Sigmoid colon (tissue), 6 donors: ENCODE measurements at regions not wholly inside any gene's neighbourhood (a gene's known extent, or its start where the extent isn't known, plus 50 kb on each side); places are given as distances from the start of the nearest gene placed in this dataset.

Experiments used
- DNase-seq: peaks from one replicate; pipeline ENCODE4 v3.0.0-alpha.2; 2019
- H3K27ac ChIP-seq, 4 donors: fragments of 200-600 bp; sonication (generic); one replicate each; pipeline ENCODE4 v1.5.1; 2016 to 2019; ENCODE audit warnings: mild to moderate bottlenecking in 1 of 4
- H3K27me3 ChIP-seq, 3 donors: fragments of 200-600 bp; sonication (generic); one replicate each; pipeline ENCODE4 v1.5.1; 2019; ENCODE audit warnings: mild to moderate bottlenecking in 1 of 3
- H3K36me3 ChIP-seq, 4 donors: fragments of 200-600 bp; sonication (generic); one replicate each; pipeline ENCODE4 v1.5.1; 2016 to 2019
- H3K4me1 ChIP-seq, 4 donors: fragments of 200-600 bp; sonication (generic); one replicate each; pipeline ENCODE4 v1.5.1; 2017 to 2019
- H3K4me3 ChIP-seq, 4 donors: fragments of 200-600 bp; sonication (generic); one replicate each; pipeline ENCODE4 v1.5.1; 2017 to 2019; ENCODE audit warnings: mild to moderate bottlenecking in 2 of 4, moderate library complexity in 1 of 4
- H3K9me3 ChIP-seq, 4 donors: fragments of 200-600 bp in 3 of 4; sonication (generic) in 3 of 4; one replicate each; pipeline versions ENCODE4 v1.5.1 to v1.6.1; 2013 to 2019
- EP300 ChIP-seq, 4 donors: sonication (generic); formaldehyde crosslinking; IDR thresholded peaks; one replicate each; pipeline ENCODE4 v1.6.1; 2017; ENCODE audit warnings: antibody characterized with exemption in 4 of 4
- POLR2A ChIP-seq, 2 donors: fragments of 450-650 bp; IDR thresholded peaks; one replicate each; pipeline ENCODE4 v1.6.1; 2016; ENCODE audit warnings: antibody characterized with exemption in 2 of 2, mild to moderate bottlenecking in 2 of 2, moderate library complexity in 2 of 2
- POLR2AphosphoS5 ChIP-seq, 4 donors: sonication (generic); formaldehyde crosslinking; IDR thresholded peaks; one replicate each; pipeline ENCODE4 v1.6.1; 2017; ENCODE audit warnings: antibody characterized with exemption in 4 of 4
- WGBS, 2 donors: extraction: QIAGEN DNeasy Blood & Tissue Kit; methylation state at CpG; one replicate each; pipeline ENCODE4 v1.1.7; 2013; 5-methylcytosine and 5-hydroxymethylcytosine counted together
- intact Hi-C: fragments of 100-400 bp; cut with DNase I; formaldehyde crosslinking; loops from one replicate; pipeline ENCODE4 v1.15.1; 2023
- TF ChIP-seq, protein P1 (sequence below), 4 experiments: fragments of 450-650 bp in 3 of 4; fragments of 200-600 bp in 1 of 4; IDR thresholded peaks; one replicate each; pipeline ENCODE4 v1.5.1; 2016 to 2019; ENCODE audit warnings: antibody characterized with exemption in 4 of 4, mild to moderate bottlenecking in 3 of 4, moderate library complexity in 2 of 4
- donor health status: healthy with polysubstance abuse.
- donor health status: healthy.

DNA sequence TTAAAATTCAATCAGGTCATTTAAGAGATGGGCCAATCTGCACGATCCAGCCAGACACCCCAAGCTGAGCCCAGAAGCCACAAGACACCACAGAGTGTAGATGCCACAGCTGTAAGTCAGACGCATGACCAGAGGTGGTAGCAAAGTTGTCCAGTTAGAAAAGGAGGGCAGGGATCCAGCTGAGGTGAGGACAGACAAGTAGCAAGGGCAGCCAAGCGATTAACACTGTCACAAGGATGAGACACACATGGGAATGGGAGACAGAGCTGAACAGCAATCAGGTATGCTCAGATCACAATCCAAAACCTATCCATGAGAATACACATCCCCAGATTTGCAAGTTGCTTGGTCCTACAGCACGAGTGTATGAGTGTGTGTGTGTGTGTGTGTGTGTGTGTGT, 143.4 kb upstream of the STK17B start:
- Histone ChIP-seq H3K9me3 (no peaks in the 10 kb centered on the region), H3K4me3 (no peak overlapping the region), H3K27ac (no peak overlapping the region), H3K27me3 (no peaks in the 10 kb centered on the region), H3K4me1 (no peaks in the 10 kb centered on the region), H3K36me3 (no peaks in the 10 kb centered on the region)
- no peak for DNase-seq
- WGBS, 2 donors, result 87 to 88% methylated on average over 4 of the region's 4 CpGs
- intact Hi-C loops, result no loop called here
- TF ChIP-seq POLR2A (IDR thresholded peaks at IDR 0.05), result no peak
- no peak for TF ChIP-seq POLR2AphosphoS5 (IDR thresholded peaks at IDR 0.05)
- TF ChIP-seq EP300 (IDR thresholded peaks at IDR 0.05), result no peak
- TF ChIP-seq, protein P1, sequence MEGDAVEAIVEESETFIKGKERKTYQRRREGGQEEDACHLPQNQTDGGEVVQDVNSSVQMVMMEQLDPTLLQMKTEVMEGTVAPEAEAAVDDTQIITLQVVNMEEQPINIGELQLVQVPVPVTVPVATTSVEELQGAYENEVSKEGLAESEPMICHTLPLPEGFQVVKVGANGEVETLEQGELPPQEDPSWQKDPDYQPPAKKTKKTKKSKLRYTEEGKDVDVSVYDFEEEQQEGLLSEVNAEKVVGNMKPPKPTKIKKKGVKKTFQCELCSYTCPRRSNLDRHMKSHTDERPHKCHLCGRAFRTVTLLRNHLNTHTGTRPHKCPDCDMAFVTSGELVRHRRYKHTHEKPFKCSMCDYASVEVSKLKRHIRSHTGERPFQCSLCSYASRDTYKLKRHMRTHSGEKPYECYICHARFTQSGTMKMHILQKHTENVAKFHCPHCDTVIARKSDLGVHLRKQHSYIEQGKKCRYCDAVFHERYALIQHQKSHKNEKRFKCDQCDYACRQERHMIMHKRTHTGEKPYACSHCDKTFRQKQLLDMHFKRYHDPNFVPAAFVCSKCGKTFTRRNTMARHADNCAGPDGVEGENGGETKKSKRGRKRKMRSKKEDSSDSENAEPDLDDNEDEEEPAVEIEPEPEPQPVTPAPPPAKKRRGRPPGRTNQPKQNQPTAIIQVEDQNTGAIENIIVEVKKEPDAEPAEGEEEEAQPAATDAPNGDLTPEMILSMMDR (IDR thresholded peaks at IDR 0.05), result no peak

DNA sequence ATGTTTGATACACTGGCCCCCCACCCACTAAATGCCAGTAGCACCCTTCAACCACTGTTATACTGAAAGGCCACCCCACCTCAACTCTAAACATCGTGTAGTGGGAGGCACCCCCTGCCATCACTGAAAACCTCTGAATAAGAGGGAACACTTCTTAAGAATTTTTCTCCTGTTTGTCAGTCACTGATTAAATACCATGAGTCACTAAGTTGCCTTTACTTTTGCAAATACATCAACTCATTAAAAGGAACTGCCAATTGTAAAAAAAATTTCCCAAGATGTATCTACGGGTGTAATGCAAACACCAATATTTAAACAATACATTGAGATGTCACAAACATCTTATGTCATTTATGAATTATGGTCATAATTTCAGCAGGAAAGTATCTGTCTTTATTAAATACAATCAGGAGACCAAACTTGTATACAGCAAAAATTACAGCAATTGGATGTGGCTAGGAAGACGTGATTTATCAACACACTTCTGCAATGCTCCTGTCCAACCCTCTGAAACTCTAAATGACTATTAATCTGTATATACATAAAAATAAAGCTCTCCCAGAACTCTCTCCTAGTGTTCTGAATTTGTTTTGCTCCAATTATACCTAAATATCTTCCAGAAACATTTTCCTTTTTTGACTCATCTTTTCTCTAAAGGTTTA, 144.1 kb upstream of the STK17B start:
- no peak for TF ChIP-seq EP300 (IDR thresholded peaks at IDR 0.05)
- TF ChIP-seq POLR2AphosphoS5 (IDR thresholded peaks at IDR 0.05), result no peak
- TF ChIP-seq POLR2A (IDR thresholded peaks at IDR 0.05), result no peak
- TF ChIP-seq, protein P1 (IDR thresholded peaks at IDR 0.05), result no peak
- no peaks in the 10 kb centered on the region for H3K9me3 ChIP-seq
- no peak overlapping the region for H3K27ac ChIP-seq
- no peak overlapping the region for H3K4me3 ChIP-seq
- H3K27me3 ChIP-seq, result no peaks in the 10 kb centered on the region
- DNase-seq, result no peak
- no peaks in the 10 kb centered on the region for H3K4me1 ChIP-seq
- H3K36me3 ChIP-seq, result no peaks in the 10 kb centered on the region
- intact Hi-C loops, result no loop called here
- 51 to 81% methylated on average over 3 of the region's 3 CpGs for WGBS, 2 donors

- no peaks in the 10 kb centered on the region for H3K36me3 ChIP-seq
- 84 to 91% methylated on average over 4 of the region's 4 CpGs for WGBS, 2 donors
- H3K4me3 ChIP-seq, result no peak overlapping the region
- H3K4me1 ChIP-seq, result no peaks in the 10 kb centered on the region
- TF ChIP-seq, protein P1 (IDR thresholded peaks at IDR 0.05), result no peak
- TF ChIP-seq POLR2A (IDR thresholded peaks at IDR 0.05) (no peak), POLR2AphosphoS5 (IDR thresholded peaks at IDR 0.05) (no peak), EP300 (IDR thresholded peaks at IDR 0.05) (no peak)
- no peak for DNase-seq
- H3K27me3 ChIP-seq, result no peaks in the 10 kb centered on the region
- intact Hi-C loops, result no loop called here
- H3K27ac ChIP-seq, result no peak overlapping the region
- H3K9me3 ChIP-seq, result no peaks in the 10 kb centered on the region
Measured at GRCh38 chr2:196316050-196316430, 144.7 kb upstream of the STK17B start.

GRCh38 chr2:196318517-196319377, 147.4 kb upstream of the STK17B start:
- Histone ChIP-seq H3K9me3 (no peaks in the 10 kb centered on the region), H3K27me3 (no peaks in the 10 kb centered on the region), H3K4me1 (no peaks in the 10 kb centered on the region), H3K36me3 (no peaks in the 10 kb centered on the region), H3K27ac (no peak overlapping the region), H3K4me3 (no peak overlapping the region)
- TF ChIP-seq, protein P1 (IDR thresholded peaks at IDR 0.05), result no peak
- TF ChIP-seq POLR2A (IDR thresholded peaks at IDR 0.05) (no peak), EP300 (IDR thresholded peaks at IDR 0.05) (no peak), POLR2AphosphoS5 (IDR thresholded peaks at IDR 0.05) (no peak)
- WGBS, 2 donors, result 92 to 93% methylated on average over 24 of the region's 24 CpGs
- DNase-seq, result no peak
- intact Hi-C loops, result no loop called here
